ENCODE measurements at regions not wholly inside any gene's neighbourhood (a gene's known extent, or its start where the extent isn't known, plus 50 kb on each side); places are given as distances from the start of the nearest gene placed in this dataset.
"Not testable (repeated sequence)": the region's sequence is repeated elsewhere in the genome, so short reads cannot be mapped to it uniquely, and the experiment has no call there.

GRCh38 chr18:29726646-29727045 lies 1315.9 kb downstream of the DSC3 start:
- DNase-seq (ENCODE audit: low spot score), result no peak

- not testable (repeated sequence) for DNase-seq (ENCODE audit: low spot score)
Observed at GRCh38 chr18:29723486-29723885, 1319.1 kb downstream of the DSC3 start.

- DNase-seq (ENCODE audit: low spot score), result not testable (repeated sequence)
Observed at GRCh38 chr18:29715960-29716359, 1326.6 kb downstream of the DSC3 start.

- DNase-seq (ENCODE audit: low spot score), result no peak
Observed at GRCh38 chr18:29712785-29713184, 1329.8 kb downstream of the DSC3 start.

GRCh38 chr18:29711932-29712331 lies 1330.6 kb downstream of the DSC3 start:
- DNase-seq (ENCODE audit: low spot score), result no peak

- no peak for DNase-seq (ENCODE audit: low spot score)
Observed at GRCh38 chr18:29693334-29693733, 1349.2 kb downstream of the DSC3 start.

GRCh38 chr18:29681578-29681977 lies 1361.0 kb downstream of the DSC3 start:
- DNase-seq (ENCODE audit: low spot score), result no peak

GRCh38 chr18:29664278-29665036 lies 1378.1 kb downstream of the DSC3 start:
- no peak for DNase-seq (ENCODE audit: low spot score)

- DNase-seq (ENCODE audit: low spot score), result no peak
Observed at GRCh38 chr18:29661924-29662323, 1380.6 kb downstream of the DSC3 start.

GRCh38 chr18:29660777-29661176 lies 1381.8 kb downstream of the DSC3 start:
- no peak for DNase-seq (ENCODE audit: low spot score)

GRCh38 chr18:29653671-29654215 lies 1388.8 kb downstream of the DSC3 start:
- DNase-seq (ENCODE audit: low spot score), result no peak

- no peak for DNase-seq (ENCODE audit: low spot score)
Observed at GRCh38 chr18:29652797-29653196, 1389.7 kb downstream of the DSC3 start.

- DNase-seq (ENCODE audit: low spot score), result no peak
Observed at GRCh38 chr18:29651122-29651680, 1391.3 kb downstream of the DSC3 start.

GRCh38 chr18:29648891-29649290 lies 1393.7 kb downstream of the DSC3 start:
- no peak for DNase-seq (ENCODE audit: low spot score)

- DNase-seq (ENCODE audit: low spot score), result no peak
Observed at GRCh38 chr18:29647700-29648099, 1394.8 kb downstream of the DSC3 start.

- no peak for DNase-seq (ENCODE audit: low spot score)
Observed at GRCh38 chr18:29644276-29644675, 1398.3 kb downstream of the DSC3 start.

GRCh38 chr18:29629493-29630036 lies 1413.0 kb downstream of the DSC3 start:
- DNase-seq (ENCODE audit: low spot score), result no peak

GRCh38 chr18:29626094-29626493 lies 1416.4 kb downstream of the DSC3 start:
- DNase-seq (ENCODE audit: low spot score), result no peak

- DNase-seq (ENCODE audit: low spot score), result no peak
Observed at GRCh38 chr18:29616867-29617266, 1425.7 kb downstream of the DSC3 start.

- DNase-seq (ENCODE audit: low spot score), result no peak
Observed at GRCh38 chr18:29608982-29609381, 1432.1 kb upstream of the CDH2 start.

- no peak for DNase-seq (ENCODE audit: low spot score)
Observed at GRCh38 chr18:29605365-29605764, 1428.4 kb upstream of the CDH2 start.

- DNase-seq (ENCODE audit: low spot score), result no peak
Observed at GRCh38 chr18:29596959-29597358, 1420.0 kb upstream of the CDH2 start.

- DNase-seq (ENCODE audit: low spot score), result no peak
Observed at GRCh38 chr18:29594493-29594892, 1417.6 kb upstream of the CDH2 start.
